ENCODE measurements at regions not wholly inside any gene's neighbourhood (a gene's known extent, or its start where the extent isn't known, plus 50 kb on each side); places are given as distances from the start of the nearest gene placed in this dataset.

GRCh38 chr6:77217896-77218295 is 245.4 kb downstream of the HTR1B start:
- TF ChIP-seq CTCF (IDR thresholded peaks at IDR 0.05; ENCODE audit: insufficient read depth, low read depth, low read length, missing control alignments) = no peak
- H3K4me3 ChIP-seq (ENCODE audit: low read depth, low read length) = no peak overlapping the region
- DNase-seq (ENCODE audit: low read depth) = no peak

GRCh38 chr6:77205936-77206335 is 257.4 kb downstream of the HTR1B start:
- no peak for TF ChIP-seq CTCF (IDR thresholded peaks at IDR 0.05; ENCODE audit: insufficient read depth, low read depth, low read length, missing control alignments)
- DNase-seq (ENCODE audit: low read depth) = no peak
- H3K4me3 ChIP-seq (ENCODE audit: low read depth, low read length) = no peak overlapping the region

- no peak for TF ChIP-seq CTCF (IDR thresholded peaks at IDR 0.05; ENCODE audit: insufficient read depth, low read depth, low read length, missing control alignments)
- DNase-seq (ENCODE audit: low read depth) = no peak
- no peak overlapping the region for H3K4me3 ChIP-seq (ENCODE audit: low read depth, low read length)
These were observed 258.7 kb downstream of the HTR1B start for GRCh38 chr6:77204555-77204954.

- no peak overlapping the region for H3K4me3 ChIP-seq (ENCODE audit: low read depth, low read length)
- no peak for TF ChIP-seq CTCF (IDR thresholded peaks at IDR 0.05; ENCODE audit: insufficient read depth, low read depth, low read length, missing control alignments)
- DNase-seq (ENCODE audit: low read depth) = no peak
These were observed 279.8 kb downstream of the HTR1B start for GRCh38 chr6:77183447-77183846.

GRCh38 chr6:77181749-77182148 is 281.5 kb downstream of the HTR1B start:
- DNase-seq (ENCODE audit: low read depth) = no peak
- TF ChIP-seq CTCF (IDR thresholded peaks at IDR 0.05; ENCODE audit: insufficient read depth, low read depth, low read length, missing control alignments) = no peak
- H3K4me3 ChIP-seq (ENCODE audit: low read depth, low read length) = no peak overlapping the region

GRCh38 chr6:77180326-77180725 is 283.0 kb downstream of the HTR1B start:
- no peak for TF ChIP-seq CTCF (IDR thresholded peaks at IDR 0.05; ENCODE audit: insufficient read depth, low read depth, low read length, missing control alignments)
- H3K4me3 ChIP-seq (ENCODE audit: low read depth, low read length) = no peak overlapping the region
- DNase-seq (ENCODE audit: low read depth) = no peak

GRCh38 chr6:77178821-77179220 is 284.5 kb downstream of the HTR1B start:
- H3K4me3 ChIP-seq (ENCODE audit: low read depth, low read length) = no peak overlapping the region
- no peak for DNase-seq (ENCODE audit: low read depth)
- no peak for TF ChIP-seq CTCF (IDR thresholded peaks at IDR 0.05; ENCODE audit: insufficient read depth, low read depth, low read length, missing control alignments)
